Lower lobe of right lung (tissue), 2 donors: ENCODE measurements at regions not wholly inside any gene's neighbourhood (a gene's known extent, or its start where the extent isn't known, plus 50 kb on each side); places are given as distances from the start of the nearest gene placed in this dataset.

Experiments
- ATAC-seq, 2 donors: fragments of 200-7000 bp; cut with Tn5 transposase; one replicate each; pipeline ENCODE4 v1.9.1; 2020 to 2022; ENCODE audit warnings: mild to moderate bottlenecking in 2 of 2, moderate library complexity in 2 of 2
- DNase-seq: peaks from one replicate; pipeline ENCODE4 v3.0.0-alpha.2; 2020
- H3K27ac ChIP-seq: fragments of 200-600 bp; one replicate; pipeline ENCODE4 v1.8.0; 2022
- H3K27me3 ChIP-seq: fragments of 200-600 bp; one replicate; pipeline ENCODE4 v1.8.0; 2022; ENCODE audit warnings: low read depth
- H3K36me3 ChIP-seq: fragments of 200-600 bp; one replicate; pipeline ENCODE4 v1.8.0; 2022; ENCODE audit warnings: mild to moderate bottlenecking
- H3K4me1 ChIP-seq: fragments of 200-600 bp; one replicate; pipeline ENCODE4 v1.8.0; 2022
- H3K4me3 ChIP-seq: fragments of 200-600 bp; one replicate; pipeline ENCODE4 v1.8.0; 2022; ENCODE audit warnings: mild to moderate bottlenecking
- H3K9me3 ChIP-seq: fragments of 200-600 bp; one replicate; pipeline ENCODE4 v1.8.0; 2022
- CTCF ChIP-seq: fragments of 200-600 bp; IDR thresholded peaks from one replicate; pipeline ENCODE4 v1.8.0; 2022; ENCODE audit warnings: antibody characterized with exemption, mild to moderate bottlenecking
- intact Hi-C: fragments of 100-400 bp; cut with DNase I; formaldehyde crosslinking; loops from one replicate; pipeline ENCODE4 v1.11.0; 2022
- donor health status: DM: no; HTN: yes; CAD: no; lungs with severe emphysema.

- no peak for TF ChIP-seq CTCF
- Histone ChIP-seq H3K9me3 (no peaks in the 10 kb centered on the region), H3K27me3 (no peaks in the 10 kb centered on the region), H3K36me3 (no peaks in the 10 kb centered on the region), H3K27ac (no peak overlapping the region), H3K4me1 (no peaks in the 10 kb centered on the region), H3K4me3 (no peak overlapping the region)
- DNase-seq (no peak), ATAC-seq (no peak)
- intact Hi-C loops, result no loop called here
Observed at GRCh38 chr9:85204176-85204575, 534.6 kb downstream of the NTRK2 start.

- H3K4me3 ChIP-seq, result no peak overlapping the region
- intact Hi-C loops, result no loop called here
- no peak overlapping the region for H3K27ac ChIP-seq
- DNase-seq, result no peak
- no peaks in the 10 kb centered on the region for H3K9me3 ChIP-seq
- H3K36me3 ChIP-seq, result no peaks in the 10 kb centered on the region
- H3K4me1 ChIP-seq, result no peaks in the 10 kb centered on the region
- no peak for TF ChIP-seq CTCF
- ATAC-seq, result no peak
- H3K27me3 ChIP-seq, result no peaks in the 10 kb centered on the region
Observed at GRCh38 chr9:85202596-85202995, 533.1 kb downstream of the NTRK2 start.

GRCh38 chr9:85200726-85201404, 531.3 kb downstream of the NTRK2 start:
- no peak for ATAC-seq
- H3K4me3 ChIP-seq, result no peak overlapping the region
- no peaks in the 10 kb centered on the region for H3K27me3 ChIP-seq
- DNase-seq, result no peak
- H3K9me3 ChIP-seq, result no peaks in the 10 kb centered on the region
- intact Hi-C loops, result no loop called here
- H3K4me1 ChIP-seq, result no peaks in the 10 kb centered on the region
- no peak overlapping the region for H3K27ac ChIP-seq
- TF ChIP-seq CTCF, result no peak
- no peaks in the 10 kb centered on the region for H3K36me3 ChIP-seq

- H3K9me3 ChIP-seq, result no peaks in the 10 kb centered on the region
- intact Hi-C loops, result no loop called here
- DNase-seq, result no peak
Observed at GRCh38 chr9:85199866-85200495, 530.5 kb downstream of the NTRK2 start.

GRCh38 chr9:85192750-85193149, 523.2 kb downstream of the NTRK2 start:
- intact Hi-C loops, result no loop called here
- DNase-seq (no peak), ATAC-seq (no peak)
- no peaks in the 10 kb centered on the region for H3K9me3 ChIP-seq
- H3K27ac ChIP-seq, result no peak overlapping the region
- H3K36me3 ChIP-seq, result no peaks in the 10 kb centered on the region
- no peak for TF ChIP-seq CTCF
- no peaks in the 10 kb centered on the region for H3K27me3 ChIP-seq
- no peak overlapping the region for H3K4me3 ChIP-seq
- H3K4me1 ChIP-seq, result no peaks in the 10 kb centered on the region

More at GRCh38 chr9:85199866-85200495, 530.5 kb downstream of the NTRK2 start:
- Histone ChIP-seq H3K36me3 (no peaks in the 10 kb centered on the region), H3K27ac (no peak overlapping the region), H3K4me1 (no peaks in the 10 kb centered on the region), H3K4me3 (no peak overlapping the region), H3K27me3 (no peaks in the 10 kb centered on the region)
- no peak for TF ChIP-seq CTCF
- no peak for ATAC-seq
